ENCODE measurements at regions not wholly inside any gene's neighbourhood (a gene's known extent, or its start where the extent isn't known, plus 50 kb on each side); places are given as distances from the start of the nearest gene placed in this dataset.

GRCh38 chr21:27132266-27132665 is 165.4 kb upstream of the ADAMTS5 start:
- ATAC-seq (no peak), DNase-seq (ENCODE audit: low spot score) (no peak)
- ChIA-PET POLR2A (interaction anchor here (1.2 kb wide), 1 partner anchor 165 kb away, joined by 3 read pairs; the partner anchor contains the start of gene ADAMTS5), CTCF (no interaction called here)
- no peaks in the 10 kb centered on the region; the same call in 1 of the 2 replicates for H3K27me3 Mint-ChIP-seq (ENCODE audit: low read depth)
- H3K4me1 Mint-ChIP-seq, result peaks cover 27% of the 10 kb centered on the region
- no peak overlapping the region for H3K4me3 Mint-ChIP-seq
- no peak overlapping the region for H3K27ac Mint-ChIP-seq
- TF ChIP-seq USF1 (CRISPR knock-in tag; IDR thresholded peaks at IDR 0.05) (no peak), GRHL2 (CRISPR knock-in tag; IDR thresholded peaks at IDR 0.05; ENCODE audit: insufficient replicate concordance, severe bottlenecking) (no peak), OVOL2 (CRISPR knock-in tag; IDR thresholded peaks at IDR 0.05; ENCODE audit: borderline replicate concordance) (no peak), PREB (CRISPR knock-in tag; IDR thresholded peaks at IDR 0.05; ENCODE audit: borderline replicate concordance) (no peak), MLX (CRISPR knock-in tag; IDR thresholded peaks at IDR 0.05) (no peak), RELA (CRISPR knock-in tag; IDR thresholded peaks at IDR 0.05; ENCODE audit: borderline replicate concordance) (no peak), ZSCAN18 (CRISPR knock-in tag; IDR thresholded peaks at IDR 0.05) (no peak), ZNF138 (CRISPR knock-in tag; conservative IDR thresholded peaks at IDR 0.05) (no peak), ZNF219 (CRISPR knock-in tag; IDR thresholded peaks at IDR 0.05; ENCODE audit: borderline replicate concordance) (no peak), HMGXB4 (CRISPR knock-in tag; IDR thresholded peaks at IDR 0.05) (no peak), CREB1 (CRISPR knock-in tag; IDR thresholded peaks at IDR 0.05) (no peak)
- no peaks in the 10 kb centered on the region for H3K9me3 Mint-ChIP-seq
- H3K36me3 Mint-ChIP-seq, result no peaks in the 10 kb centered on the region

GRCh38 chr21:27130154-27130553 is 163.3 kb upstream of the ADAMTS5 start:
- DNase-seq (ENCODE audit: low spot score), result no peak
- H3K36me3 Mint-ChIP-seq, result no peaks in the 10 kb centered on the region
- CTCF ChIA-PET, result no interaction called here
- POLR2A ChIA-PET, result no interaction called here
- no peak for TF ChIP-seq MLX (CRISPR knock-in tag; IDR thresholded peaks at IDR 0.05)
- no peak for TF ChIP-seq CDX4 (CRISPR knock-in tag; IDR thresholded peaks at IDR 0.05; ENCODE audit: borderline replicate concordance)
- TF ChIP-seq GABPB1 (CRISPR knock-in tag; IDR thresholded peaks at IDR 0.05), result no peak
- no peak overlapping the region for H3K27ac Mint-ChIP-seq
- H3K4me1 Mint-ChIP-seq, result peaks cover 27% of the 10 kb centered on the region
- no peak overlapping the region for H3K4me3 Mint-ChIP-seq
- ATAC-seq, result no peak
- H3K27me3 Mint-ChIP-seq (ENCODE audit: low read depth), result no peaks in the 10 kb centered on the region; the same call in 1 of the 2 replicates
- H3K9me3 Mint-ChIP-seq, result no peaks in the 10 kb centered on the region

GRCh38 chr21:27129694-27130093 is 162.8 kb upstream of the ADAMTS5 start:
- POLR2A ChIA-PET, result no interaction called here

More at GRCh38 chr21:27129694-27130093, 162.8 kb upstream of the ADAMTS5 start:
- no peak overlapping the region for H3K4me3 Mint-ChIP-seq
- peaks cover 23% of the 10 kb centered on the region for H3K4me1 Mint-ChIP-seq
- no peak for TF ChIP-seq HMGA2 (CRISPR knock-in tag; IDR thresholded peaks at IDR 0.05)
- DNase-seq (ENCODE audit: low spot score) (no peak), ATAC-seq (no peak)
- H3K27me3 Mint-ChIP-seq (ENCODE audit: low read depth), result no peaks in the 10 kb centered on the region; the same call in 1 of the 2 replicates
- no peak overlapping the region for H3K27ac Mint-ChIP-seq
- H3K36me3 Mint-ChIP-seq, result no peaks in the 10 kb centered on the region
- CTCF ChIA-PET, result no interaction called here
- H3K9me3 Mint-ChIP-seq, result 0 out of 2 replicates have a peak, but pooled peaks cover 4% of the 10 kb centered on the region
